ENCODE measurements at regions not wholly inside any gene's neighbourhood (a gene's known extent, or its start where the extent isn't known, plus 50 kb on each side); places are given as distances from the start of the nearest gene placed in this dataset.
"Not testable (repeated sequence)": the region's sequence is repeated elsewhere in the genome, so short reads cannot be mapped to it uniquely, and the experiment has no call there.

- DNase-seq (ENCODE audit: low read depth), result no peak
- H3K4me3 ChIP-seq (ENCODE audit: low read depth, low read length), result no peak overlapping the region
- TF ChIP-seq CTCF (IDR thresholded peaks at IDR 0.05; ENCODE audit: control insufficient read depth, extremely low read depth, insufficient read depth), result no peak
These were observed 135.3 kb downstream of the THBS2 start for GRCh38 chr6:169118346-169118830.

- no peak overlapping the region for H3K4me3 ChIP-seq (ENCODE audit: low read depth, low read length)
- no peak for DNase-seq (ENCODE audit: low read depth)
- TF ChIP-seq CTCF (IDR thresholded peaks at IDR 0.05; ENCODE audit: control insufficient read depth, extremely low read depth, insufficient read depth), result no peak
These were observed 136.0 kb downstream of the THBS2 start for GRCh38 chr6:169117663-169118062.

GRCh38 chr6:169115632-169116031, 138.0 kb downstream of the THBS2 start:
- no peak for DNase-seq (ENCODE audit: low read depth)

GRCh38 chr6:169114632-169115031, 139.0 kb downstream of the THBS2 start:
- not testable (repeated sequence) for DNase-seq (ENCODE audit: low read depth); H3K4me3 ChIP-seq (ENCODE audit: low read depth, low read length)

More at GRCh38 chr6:169115632-169116031, 138.0 kb downstream of the THBS2 start:
- H3K4me3 ChIP-seq (ENCODE audit: low read depth, low read length), result no peak overlapping the region
- no peak for TF ChIP-seq CTCF (IDR thresholded peaks at IDR 0.05; ENCODE audit: control insufficient read depth, extremely low read depth, insufficient read depth)

- no peak overlapping the region for H3K4me3 ChIP-seq (ENCODE audit: low read depth, low read length)
- DNase-seq (ENCODE audit: low read depth), result no peak
- no peak for TF ChIP-seq CTCF (IDR thresholded peaks at IDR 0.05; ENCODE audit: control insufficient read depth, extremely low read depth, insufficient read depth)
These were observed 140.9 kb downstream of the THBS2 start for GRCh38 chr6:169112483-169113320.

- no peak for DNase-seq (ENCODE audit: low read depth)
- H3K4me3 ChIP-seq (ENCODE audit: low read depth, low read length), result no peak overlapping the region
- TF ChIP-seq CTCF (IDR thresholded peaks at IDR 0.05; ENCODE audit: control insufficient read depth, extremely low read depth, insufficient read depth), result no peak
These were observed 142.4 kb downstream of the THBS2 start for GRCh38 chr6:169111203-169111602.

- H3K4me3 ChIP-seq (ENCODE audit: low read depth, low read length), result no peak overlapping the region
- TF ChIP-seq CTCF (IDR thresholded peaks at IDR 0.05; ENCODE audit: control insufficient read depth, extremely low read depth, insufficient read depth), result no peak
- DNase-seq (ENCODE audit: low read depth), result no peak
These were observed 144.0 kb downstream of the THBS2 start for GRCh38 chr6:169109411-169110220.

Measured in LNCaP clone FGC (cell line).